H1 (cell line): ENCODE measurements at regions not wholly inside any gene's neighbourhood (a gene's known extent, or its start where the extent isn't known, plus 50 kb on each side); places are given as distances from the start of the nearest gene placed in this dataset.

Experiments
- CBX8 ChIP-seq: fragments of 300-800, 300-1000 bp; sonication (generic); IDR thresholded peaks from 2 replicates; pipeline ENCODE4 v1.7.1; 2016; ENCODE audit warnings: low read depth, low read length, borderline replicate concordance
- RBBP5 ChIP-seq: IDR thresholded peaks from 2 replicates; pipeline ENCODE4 v1.7.1; 2012; ENCODE audit warnings: low read depth, mild to moderate bottlenecking, inconsistent platforms, low read length, moderate library complexity, borderline replicate concordance
- SIRT6 ChIP-seq: IDR thresholded peaks from one replicate; pipeline ENCODE4 v1.7.1; 2012; ENCODE audit warnings: low read length, inconsistent platforms

DNA sequence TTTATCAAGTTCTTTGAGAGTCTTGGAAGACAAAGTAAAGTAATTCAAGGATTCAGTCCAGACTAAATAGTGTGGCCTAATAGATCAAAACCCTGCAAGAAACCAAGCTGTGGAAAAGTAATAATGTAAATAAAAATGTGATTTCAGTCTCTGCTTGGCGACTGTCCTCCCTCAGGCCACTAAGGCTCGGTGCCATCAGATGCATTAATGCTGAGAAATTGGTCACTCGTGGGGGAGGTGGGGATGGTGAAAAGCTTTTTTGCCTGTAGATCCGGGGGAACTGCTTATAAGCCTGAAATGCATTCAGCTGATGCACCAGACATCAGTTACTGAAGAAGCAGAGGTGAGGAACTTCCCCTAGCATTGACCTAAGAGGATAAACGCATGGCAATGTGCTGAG, 182.6 kb upstream of the TBX20 start (continued):
- TF ChIP-seq RBBP5: no peak
- TF ChIP-seq SIRT6: no peak
- no peak for TF ChIP-seq CBX8
